ENCODE measurements at regions not wholly inside any gene's neighbourhood (a gene's known extent, or its start where the extent isn't known, plus 50 kb on each side); places are given as distances from the start of the nearest gene placed in this dataset.
A peak's percentile ranks its signal among the peaks of the same experiment; 100 is the strongest.

DNA sequence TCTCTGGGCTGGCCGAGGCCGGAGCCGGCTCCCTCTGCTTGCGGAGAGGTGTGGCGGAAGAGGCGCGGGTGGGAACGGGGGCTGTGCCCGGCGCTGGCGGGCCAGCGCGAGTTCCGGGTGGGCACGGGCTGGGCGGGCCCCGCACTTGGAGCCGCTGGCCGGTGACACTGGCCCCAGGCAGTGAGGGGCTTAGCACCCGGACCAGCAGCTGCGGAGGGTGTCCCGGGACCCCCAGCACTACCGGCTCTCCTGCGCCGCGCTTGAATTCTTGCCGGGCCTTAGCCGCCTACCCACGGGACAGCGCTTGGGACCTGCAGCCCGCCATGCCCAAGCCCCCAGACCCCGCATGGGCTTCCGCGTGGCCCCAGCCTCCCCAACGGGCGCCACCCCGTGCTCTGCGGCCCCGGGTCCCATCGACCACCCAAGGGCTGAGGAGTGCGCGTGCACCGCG, 736.3 kb upstream of the ARRDC4 start:
- no peak for TF ChIP-seq ZNF274 (IDR thresholded peaks at IDR 0.05; ENCODE audit: low read depth, low read length)
- TF ChIP-seq SUZ12 (IDR thresholded peaks at IDR 0.05; ENCODE audit: extremely low read depth, insufficient read depth, insufficient read length), result no peak
- TF ChIP-seq YY1 (IDR thresholded peaks at IDR 0.05; ENCODE audit: insufficient read depth, insufficient read length), result no peak
- H3K4me3 ChIP-seq (ENCODE audit: insufficient read length, low read depth), result no peak overlapping the region
- no peak overlapping the region for H3K9ac ChIP-seq (ENCODE audit: insufficient read length, low read depth)
- H3K27me3 ChIP-seq (ENCODE audit: insufficient read depth, insufficient read length), result no peaks in the 10 kb centered on the region
- DNase-seq (ENCODE audit: low read depth, low spot score), result no peak
- peaks cover 26% of the 10 kb centered on the region for H3K9me3 ChIP-seq (ENCODE audit: insufficient read depth, low read length)
- no peaks in the 10 kb centered on the region for H3K36me3 ChIP-seq (ENCODE audit: insufficient read depth, insufficient read length, low read length)
- H3K4me1 ChIP-seq (ENCODE audit: insufficient read depth, insufficient read length), result no peaks in the 10 kb centered on the region

DNA sequence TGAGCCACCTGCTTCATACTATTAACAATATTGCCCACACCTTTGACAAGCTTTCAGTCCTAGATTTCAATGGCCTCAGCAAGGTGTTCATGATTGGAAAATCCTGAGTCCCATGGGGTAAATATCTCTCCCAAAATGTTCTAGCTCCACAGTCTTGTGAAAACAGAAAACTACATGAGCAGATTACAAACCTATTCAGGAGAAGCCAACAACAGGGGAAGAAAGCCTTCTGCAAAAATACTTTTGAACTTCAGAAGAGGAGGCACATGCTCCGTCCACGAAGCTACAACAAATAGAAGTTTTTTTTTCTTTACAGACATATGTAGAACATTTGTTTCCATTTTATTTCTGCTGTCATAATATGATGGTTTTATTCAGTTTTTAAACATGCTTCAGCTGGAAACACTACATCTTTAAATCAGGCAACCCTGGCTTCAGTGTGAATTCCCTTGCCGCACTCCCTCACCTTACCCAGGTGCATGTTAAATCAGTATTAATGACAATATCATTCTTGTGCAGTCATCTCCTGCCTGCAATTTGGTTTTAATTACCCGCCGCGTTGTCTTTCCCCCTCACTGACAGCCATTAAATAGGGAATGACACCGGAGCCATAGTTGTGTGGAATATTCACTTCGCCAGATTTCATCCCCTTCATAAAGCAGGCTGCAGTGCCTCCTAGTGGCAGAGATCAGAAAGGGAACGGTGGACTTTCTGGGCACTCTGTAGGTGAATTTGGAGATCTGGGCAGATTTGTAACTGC, 725.5 kb upstream of the ARRDC4 start:
- no peak overlapping the region for H3K4me3 ChIP-seq (ENCODE audit: insufficient read length, low read depth)

DNA sequence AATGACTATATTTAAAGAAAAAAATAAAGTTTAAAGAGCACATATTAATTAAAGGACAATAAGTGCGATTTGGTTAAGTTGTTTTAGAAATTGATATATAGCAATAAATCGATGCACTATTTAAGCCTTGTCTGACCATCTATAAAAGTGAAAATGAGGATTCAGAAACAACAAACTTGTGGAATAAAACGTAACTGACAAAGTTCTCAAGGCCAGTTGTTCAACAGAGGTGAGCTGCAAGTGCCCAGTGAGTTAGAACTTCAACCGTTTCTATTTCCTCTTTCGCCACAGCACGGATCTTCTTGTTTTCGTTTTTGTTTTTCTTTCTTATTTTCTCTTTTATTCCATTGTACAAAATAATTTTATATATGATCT, 724.9 kb upstream of the ARRDC4 start:
- no peak for DNase-seq (ENCODE audit: low read depth, low spot score)
- H3K4me3 ChIP-seq (ENCODE audit: insufficient read length, low read depth), result no peak overlapping the region
- no peaks in the 10 kb centered on the region for H3K4me1 ChIP-seq (ENCODE audit: insufficient read depth, insufficient read length)
- H3K9ac ChIP-seq (ENCODE audit: insufficient read length, low read depth), result no peak overlapping the region
- peaks cover 6% of the 10 kb centered on the region; the same call in 1 of the 2 replicates for H3K9me3 ChIP-seq (ENCODE audit: insufficient read depth, low read length)
- no peaks in the 10 kb centered on the region for H3K36me3 ChIP-seq (ENCODE audit: insufficient read depth, insufficient read length, low read length)
- no peaks in the 10 kb centered on the region for H3K27me3 ChIP-seq (ENCODE audit: insufficient read depth, insufficient read length)
- no peak for TF ChIP-seq ZNF274 (IDR thresholded peaks at IDR 0.05; ENCODE audit: low read depth, low read length)
- no peak for TF ChIP-seq YY1 (IDR thresholded peaks at IDR 0.05; ENCODE audit: insufficient read depth, insufficient read length)
- no peak for TF ChIP-seq SUZ12 (IDR thresholded peaks at IDR 0.05; ENCODE audit: extremely low read depth, insufficient read depth, insufficient read length)

More for the DNA sequence above, 725.5 kb upstream of the ARRDC4 start:
- peaks cover 6% of the 10 kb centered on the region; the same call in 1 of the 2 replicates for H3K9me3 ChIP-seq (ENCODE audit: insufficient read depth, low read length)
- H3K36me3 ChIP-seq (ENCODE audit: insufficient read depth, insufficient read length, low read length), result no peaks in the 10 kb centered on the region
- H3K9ac ChIP-seq (ENCODE audit: insufficient read length, low read depth), result no peak overlapping the region
- DNase-seq (ENCODE audit: low read depth, low spot score), result peak; percentile 42
- H3K27me3 ChIP-seq (ENCODE audit: insufficient read depth, insufficient read length), result no peaks in the 10 kb centered on the region
- H3K4me1 ChIP-seq (ENCODE audit: insufficient read depth, insufficient read length), result no peaks in the 10 kb centered on the region
- TF ChIP-seq YY1 (IDR thresholded peaks at IDR 0.05; ENCODE audit: insufficient read depth, insufficient read length), result no peak
- no peak for TF ChIP-seq ZNF274 (IDR thresholded peaks at IDR 0.05; ENCODE audit: low read depth, low read length)
- TF ChIP-seq SUZ12 (IDR thresholded peaks at IDR 0.05; ENCODE audit: extremely low read depth, insufficient read depth, insufficient read length), result no peak

DNA sequence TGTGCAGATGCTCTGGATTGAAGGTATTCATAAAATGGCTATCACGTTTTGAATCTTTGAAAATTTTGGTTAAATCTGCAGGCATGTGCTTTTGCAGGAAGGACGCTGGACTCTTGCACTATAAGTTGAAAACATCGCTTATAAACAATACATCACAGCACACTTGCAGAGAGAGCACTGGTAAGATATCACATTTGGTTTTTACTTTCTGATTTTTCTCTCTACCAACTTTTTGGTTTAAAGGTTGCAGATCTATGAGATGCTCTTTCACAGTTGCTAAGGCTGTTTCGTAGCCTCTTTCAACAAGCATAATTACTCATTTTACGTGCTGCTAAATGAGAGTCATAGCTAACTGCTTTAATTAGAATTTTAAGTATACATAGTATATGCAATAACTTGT, 724.4 kb upstream of the ARRDC4 start:
- TF ChIP-seq YY1 (IDR thresholded peaks at IDR 0.05; ENCODE audit: insufficient read depth, insufficient read length), result no peak
- TF ChIP-seq SUZ12 (IDR thresholded peaks at IDR 0.05; ENCODE audit: extremely low read depth, insufficient read depth, insufficient read length), result no peak
- no peak for TF ChIP-seq ZNF274 (IDR thresholded peaks at IDR 0.05; ENCODE audit: low read depth, low read length)
- Histone ChIP-seq H3K9me3 (ENCODE audit: insufficient read depth, low read length) (peaks cover 6% of the 10 kb centered on the region; the same call in 1 of the 2 replicates), H3K27me3 (ENCODE audit: insufficient read depth, insufficient read length) (no peaks in the 10 kb centered on the region), H3K36me3 (ENCODE audit: insufficient read depth, insufficient read length, low read length) (no peaks in the 10 kb centered on the region), H3K4me1 (ENCODE audit: insufficient read depth, insufficient read length) (no peaks in the 10 kb centered on the region), H3K9ac (ENCODE audit: insufficient read length, low read depth) (no peak overlapping the region), H3K4me3 (ENCODE audit: insufficient read length, low read depth) (no peak overlapping the region)
- DNase-seq (ENCODE audit: low read depth, low spot score), result no peak

DNA sequence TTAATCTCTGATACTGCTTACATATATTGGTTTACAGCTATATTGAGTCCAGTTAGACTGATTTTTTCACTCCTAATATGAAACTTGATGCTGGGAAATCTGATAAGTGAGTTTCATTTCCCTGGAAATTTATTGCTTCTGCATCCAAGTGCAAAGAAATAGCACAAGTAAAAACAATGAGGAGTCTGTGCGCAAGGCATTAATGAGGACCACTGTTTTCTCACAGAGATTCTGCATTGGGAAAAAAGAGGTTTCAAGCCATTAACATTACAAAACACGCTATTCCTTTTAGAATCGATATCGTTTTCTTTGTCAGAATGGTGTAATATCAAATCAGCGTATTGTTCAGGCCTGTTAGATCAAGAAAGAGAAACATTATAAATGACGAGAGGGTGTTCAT, 723.3 kb upstream of the ARRDC4 start:
- no peak for DNase-seq (ENCODE audit: low read depth, low spot score)
- H3K36me3 ChIP-seq (ENCODE audit: insufficient read depth, insufficient read length, low read length), result no peaks in the 10 kb centered on the region
- H3K9me3 ChIP-seq (ENCODE audit: insufficient read depth, low read length), result peaks cover 6% of the 10 kb centered on the region; the same call in 1 of the 2 replicates
- no peak overlapping the region for H3K4me3 ChIP-seq (ENCODE audit: insufficient read length, low read depth)
- no peaks in the 10 kb centered on the region for H3K27me3 ChIP-seq (ENCODE audit: insufficient read depth, insufficient read length)
- no peaks in the 10 kb centered on the region for H3K4me1 ChIP-seq (ENCODE audit: insufficient read depth, insufficient read length)
- no peak overlapping the region for H3K9ac ChIP-seq (ENCODE audit: insufficient read length, low read depth)
- TF ChIP-seq YY1 (IDR thresholded peaks at IDR 0.05; ENCODE audit: insufficient read depth, insufficient read length), result no peak
- TF ChIP-seq ZNF274 (IDR thresholded peaks at IDR 0.05; ENCODE audit: low read depth, low read length), result no peak
- TF ChIP-seq SUZ12 (IDR thresholded peaks at IDR 0.05; ENCODE audit: extremely low read depth, insufficient read depth, insufficient read length), result no peak

DNA sequence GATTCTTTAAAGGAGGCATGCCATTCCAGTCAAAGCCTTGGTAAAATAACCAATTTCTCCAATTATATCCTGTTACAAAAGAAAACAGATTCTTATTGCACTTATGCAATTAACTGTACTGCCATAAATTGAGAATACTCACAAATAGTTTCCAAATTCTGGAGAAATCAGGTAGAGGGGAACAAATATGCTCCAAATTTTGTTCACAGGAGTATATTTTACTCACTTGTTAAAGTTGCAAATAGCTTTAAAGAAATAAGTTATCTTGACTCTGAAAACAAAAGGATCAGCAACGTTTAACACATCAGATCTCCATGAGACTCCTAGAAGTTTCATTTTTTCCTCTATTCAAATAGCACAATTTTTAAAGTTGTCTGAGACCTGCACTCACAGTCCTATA, 712.1 kb upstream of the ARRDC4 start:
- Histone ChIP-seq H3K27me3 (ENCODE audit: insufficient read depth, insufficient read length) (no peaks in the 10 kb centered on the region), H3K9me3 (ENCODE audit: insufficient read depth, low read length) (peaks cover 7% of the 10 kb centered on the region; the same call in 1 of the 2 replicates), H3K4me1 (ENCODE audit: insufficient read depth, insufficient read length) (no peaks in the 10 kb centered on the region), H3K36me3 (ENCODE audit: insufficient read depth, insufficient read length, low read length) (no peaks in the 10 kb centered on the region), H3K4me3 (ENCODE audit: insufficient read length, low read depth) (no peak overlapping the region), H3K9ac (ENCODE audit: insufficient read length, low read depth) (no peak overlapping the region)
- no peak for TF ChIP-seq SUZ12 (IDR thresholded peaks at IDR 0.05; ENCODE audit: extremely low read depth, insufficient read depth, insufficient read length)
- DNase-seq (ENCODE audit: low read depth, low spot score), result no peak

DNA sequence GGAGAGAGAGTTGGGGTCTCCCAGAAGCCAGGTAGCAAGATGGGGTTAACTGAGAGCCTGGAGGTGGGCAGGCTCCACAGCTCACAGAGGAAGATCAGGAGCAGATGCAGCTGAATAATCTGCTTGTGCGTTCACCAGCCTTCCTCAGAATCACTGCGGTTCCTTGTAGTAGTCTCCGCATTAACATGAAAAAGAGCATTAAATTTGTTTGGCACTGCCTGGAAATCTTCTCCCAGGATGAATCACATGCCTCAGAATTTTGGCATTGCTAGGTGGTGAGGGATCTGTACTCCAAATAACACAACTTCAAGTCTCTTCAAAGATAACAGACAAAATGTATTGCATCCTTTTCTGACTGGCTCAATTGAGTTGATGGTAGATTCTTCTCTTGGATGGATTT, 700.6 kb upstream of the ARRDC4 start:
- no peaks in the 10 kb centered on the region for H3K4me1 ChIP-seq (ENCODE audit: insufficient read depth, insufficient read length)
- DNase-seq (ENCODE audit: low read depth, low spot score), result peak; percentile 57
- no peaks in the 10 kb centered on the region for H3K36me3 ChIP-seq (ENCODE audit: insufficient read depth, insufficient read length, low read length)
- no peak overlapping the region for H3K4me3 ChIP-seq (ENCODE audit: insufficient read length, low read depth)
- TF ChIP-seq YY1 (IDR thresholded peaks at IDR 0.05; ENCODE audit: insufficient read depth, insufficient read length) (no peak), ZNF274 (IDR thresholded peaks at IDR 0.05; ENCODE audit: low read depth, low read length) (no peak), SUZ12 (IDR thresholded peaks at IDR 0.05; ENCODE audit: extremely low read depth, insufficient read depth, insufficient read length) (no peak)
- no peak overlapping the region for H3K9ac ChIP-seq (ENCODE audit: insufficient read length, low read depth)
- no peaks in the 10 kb centered on the region for H3K9me3 ChIP-seq (ENCODE audit: insufficient read depth, low read length)
- H3K27me3 ChIP-seq (ENCODE audit: insufficient read depth, insufficient read length), result no peaks in the 10 kb centered on the region
